ENCODE measurements at regions not wholly inside any gene's neighbourhood (a gene's known extent, or its start where the extent isn't known, plus 50 kb on each side); places are given as distances from the start of the nearest gene placed in this dataset.

- Histone ChIP-seq H3K9ac (ENCODE audit: low read length) (no peak overlapping the region), H3K9me2 (ENCODE audit: insufficient read depth, low read length) (no peaks in the 10 kb centered on the region), H3K4me2 (ENCODE audit: low read length) (no peak overlapping the region), H4K20me1 (ENCODE audit: insufficient read depth) (no peaks in the 10 kb centered on the region), H3K79me2 (replicated peaks; ENCODE audit: insufficient read depth, low read length) (no peaks in the 10 kb centered on the region), H2AFZ (ENCODE audit: low read depth, low read length) (no peak overlapping the region), H3K27me3 (ENCODE audit: insufficient read depth, low read depth, low read length) (no peaks in the 10 kb centered on the region), H3K9me3 (ENCODE audit: low read length) (no peaks in the 10 kb centered on the region), H3K27ac (ENCODE audit: low read length) (no peak overlapping the region), H3K4me3 (ENCODE audit: low read length) (no peak overlapping the region), H3K36me3 (ENCODE audit: insufficient read depth, low read length) (no peaks in the 10 kb centered on the region), H3F3A (ENCODE audit: insufficient read depth, low read length, poor library complexity, severe bottlenecking) (no peaks in the 10 kb centered on the region)
- no peak for TF ChIP-seq SMC3 (conservative IDR thresholded peaks at IDR 0.05; ENCODE audit: poor library complexity)
- TF ChIP-seq, protein P1, sequence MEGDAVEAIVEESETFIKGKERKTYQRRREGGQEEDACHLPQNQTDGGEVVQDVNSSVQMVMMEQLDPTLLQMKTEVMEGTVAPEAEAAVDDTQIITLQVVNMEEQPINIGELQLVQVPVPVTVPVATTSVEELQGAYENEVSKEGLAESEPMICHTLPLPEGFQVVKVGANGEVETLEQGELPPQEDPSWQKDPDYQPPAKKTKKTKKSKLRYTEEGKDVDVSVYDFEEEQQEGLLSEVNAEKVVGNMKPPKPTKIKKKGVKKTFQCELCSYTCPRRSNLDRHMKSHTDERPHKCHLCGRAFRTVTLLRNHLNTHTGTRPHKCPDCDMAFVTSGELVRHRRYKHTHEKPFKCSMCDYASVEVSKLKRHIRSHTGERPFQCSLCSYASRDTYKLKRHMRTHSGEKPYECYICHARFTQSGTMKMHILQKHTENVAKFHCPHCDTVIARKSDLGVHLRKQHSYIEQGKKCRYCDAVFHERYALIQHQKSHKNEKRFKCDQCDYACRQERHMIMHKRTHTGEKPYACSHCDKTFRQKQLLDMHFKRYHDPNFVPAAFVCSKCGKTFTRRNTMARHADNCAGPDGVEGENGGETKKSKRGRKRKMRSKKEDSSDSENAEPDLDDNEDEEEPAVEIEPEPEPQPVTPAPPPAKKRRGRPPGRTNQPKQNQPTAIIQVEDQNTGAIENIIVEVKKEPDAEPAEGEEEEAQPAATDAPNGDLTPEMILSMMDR (IDR thresholded peaks at IDR 0.05; ENCODE audit: poor library complexity, severe bottlenecking), result no peak
- no peak for TF ChIP-seq TAF1 (IDR thresholded peaks at IDR 0.05; ENCODE audit: low read depth)
- no peak for TF ChIP-seq RAD21 (conservative IDR thresholded peaks at IDR 0.05)
- no peak for TF ChIP-seq POLR2AphosphoS5 (IDR thresholded peaks at IDR 0.05)
These were observed 704.1 kb upstream of the SGO1 start for GRCh38 chr3:20890111-20890519.

- Histone ChIP-seq H4K20me1 (ENCODE audit: insufficient read depth) (no peaks in the 10 kb centered on the region), H3K27ac (ENCODE audit: low read length) (no peak overlapping the region), H2AFZ (ENCODE audit: low read depth, low read length) (no peak overlapping the region), H3K36me3 (ENCODE audit: insufficient read depth, low read length) (no peaks in the 10 kb centered on the region), H3K9me3 (ENCODE audit: low read length) (no peaks in the 10 kb centered on the region), H3K79me2 (replicated peaks; ENCODE audit: insufficient read depth, low read length) (no peaks in the 10 kb centered on the region), H3K9me2 (ENCODE audit: insufficient read depth, low read length) (no peaks in the 10 kb centered on the region), H3F3A (ENCODE audit: insufficient read depth, low read length, poor library complexity, severe bottlenecking) (no peaks in the 10 kb centered on the region), H3K9ac (ENCODE audit: low read length) (no peak overlapping the region), H3K4me2 (ENCODE audit: low read length) (no peak overlapping the region), H3K27me3 (ENCODE audit: insufficient read depth, low read depth, low read length) (no peaks in the 10 kb centered on the region), H3K4me3 (ENCODE audit: low read length) (no peak overlapping the region)
- TF ChIP-seq EP300 (conservative IDR thresholded peaks at IDR 0.05; ENCODE audit: poor library complexity, severe bottlenecking), result no peak
- TF ChIP-seq, protein P1 (IDR thresholded peaks at IDR 0.05; ENCODE audit: poor library complexity, severe bottlenecking), result no peak
These were observed 692.7 kb upstream of the SGO1 start for GRCh38 chr3:20878691-20879090.

- Histone ChIP-seq H3K9ac (ENCODE audit: low read length) (no peak overlapping the region), H3K4me3 (ENCODE audit: low read length) (no peak overlapping the region)
These were observed 687.2 kb upstream of the SGO1 start for GRCh38 chr3:20873235-20873634.

More at GRCh38 chr3:20873235-20873634, 687.2 kb upstream of the SGO1 start:
- no peaks in the 10 kb centered on the region for H3F3A ChIP-seq (ENCODE audit: insufficient read depth, low read length, poor library complexity, severe bottlenecking)
- H2AFZ ChIP-seq (ENCODE audit: low read depth, low read length), result no peak overlapping the region
- no peaks in the 10 kb centered on the region for H3K27me3 ChIP-seq (ENCODE audit: insufficient read depth, low read depth, low read length)
- H3K36me3 ChIP-seq (ENCODE audit: insufficient read depth, low read length), result no peaks in the 10 kb centered on the region
- TF ChIP-seq, protein P1 (IDR thresholded peaks at IDR 0.05; ENCODE audit: poor library complexity, severe bottlenecking), result no peak
- no peak for TF ChIP-seq REST (IDR thresholded peaks at IDR 0.05; ENCODE audit: borderline replicate concordance)
- no peak for TF ChIP-seq EZH2 (IDR thresholded peaks at IDR 0.05; ENCODE audit: borderline replicate concordance, insufficient read depth, low read length, poor library complexity, severe bottlenecking)
- no peak for TF ChIP-seq SMC3 (conservative IDR thresholded peaks at IDR 0.05; ENCODE audit: poor library complexity)
- TF ChIP-seq TAF1 (IDR thresholded peaks at IDR 0.05; ENCODE audit: low read depth), result no peak
- TF ChIP-seq RAD21 (conservative IDR thresholded peaks at IDR 0.05), result no peak
- TF ChIP-seq MXI1 (conservative IDR thresholded peaks at IDR 0.05; ENCODE audit: poor library complexity, severe bottlenecking), result no peak
- no peak for TF ChIP-seq POLR2AphosphoS5 (IDR thresholded peaks at IDR 0.05)
- no peak for TF ChIP-seq EP300 (conservative IDR thresholded peaks at IDR 0.05; ENCODE audit: poor library complexity, severe bottlenecking)
- H3K27ac ChIP-seq (ENCODE audit: low read length), result no peak overlapping the region
- no peak overlapping the region for H3K4me2 ChIP-seq (ENCODE audit: low read length)
- no peaks in the 10 kb centered on the region for H3K9me3 ChIP-seq (ENCODE audit: low read length)
- no peaks in the 10 kb centered on the region for H4K20me1 ChIP-seq (ENCODE audit: insufficient read depth)
- no peaks in the 10 kb centered on the region for H3K79me2 ChIP-seq (replicated peaks; ENCODE audit: insufficient read depth, low read length)
- H3K9me2 ChIP-seq (ENCODE audit: insufficient read depth, low read length), result no peaks in the 10 kb centered on the region

All from neural cell (in vitro differentiated cells).